Transverse colon (tissue), 3 donors: ENCODE measurements at regions not wholly inside any gene's neighbourhood (a gene's known extent, or its start where the extent isn't known, plus 50 kb on each side); places are given as distances from the start of the nearest gene placed in this dataset.

Experiments used
- CTCF ChIP-seq, 5 experiments: fragments of 200-600 bp in 3 of 5; fragments of 450-650 bp in 2 of 5; sonication (generic) in 3 of 5; IDR thresholded peaks; 1 replicate in 2 of 5; 2 replicates in 3 of 5; pipeline ENCODE4 v1.5.1; 2016 to 2017; ENCODE audit warnings: antibody characterized with exemption in 5 of 5, inconsistent platforms in 3 of 5, mild to moderate bottlenecking in 2 of 5, moderate library complexity in 1 of 5
- EP300 ChIP-seq: sonication (generic); formaldehyde crosslinking; IDR thresholded peaks from one replicate; pipeline ENCODE4 v1.6.1; 2017; ENCODE audit warnings: antibody characterized with exemption, low read depth

- TF ChIP-seq EP300: no peak
- TF ChIP-seq CTCF (IDR thresholded peaks at IDR 0.05): no peak
Measured at GRCh38 chr5:4720831-4721230, 419.3 kb upstream of the ADAMTS16 start.
